Tibial nerve (tissue), 3 donors: ENCODE measurements at regions not wholly inside any gene's neighbourhood (a gene's known extent, or its start where the extent isn't known, plus 50 kb on each side); places are given as distances from the start of the nearest gene placed in this dataset.

Experiments used
- CTCF ChIP-seq, 5 experiments: fragments of 200-600 bp in 3 of 5; fragments of 450-650 bp in 2 of 5; sonication (generic) in 3 of 5; IDR thresholded peaks; one replicate each; pipeline ENCODE4 v1.5.1; 2016 to 2019; ENCODE audit warnings: antibody characterized with exemption in 5 of 5, mild to moderate bottlenecking in 3 of 5, moderate library complexity in 2 of 5
- POLR2A ChIP-seq, 2 donors: fragments of 450-650 bp; IDR thresholded peaks; one replicate each; pipeline ENCODE4 v1.6.1; 2017; ENCODE audit warnings: antibody characterized with exemption in 2 of 2, mild to moderate bottlenecking in 2 of 2, moderate library complexity in 2 of 2

GRCh38 chr6:98047164-98047563 is 764.1 kb upstream of the MMS22L start:
- TF ChIP-seq CTCF (IDR thresholded peaks at IDR 0.05) (no peak), POLR2A (IDR thresholded peaks at IDR 0.05) (no peak)
